GM10266 (cell line): ENCODE measurements at regions not wholly inside any gene's neighbourhood (a gene's known extent, or its start where the extent isn't known, plus 50 kb on each side); places are given as distances from the start of the nearest gene placed in this dataset.

Experiments
- DNase-seq: peaks from one replicate; pipeline ENCODE4 v3.0.0; 2012; ENCODE audit errors: extremely low spot score
- TF ChIP-seq, protein P1 (sequence below): IDR thresholded peaks from 2 replicates; pipeline ENCODE4 v1.5.1; 2012; ENCODE audit warnings: mild to moderate bottlenecking, low read depth; ENCODE audit not compliant: control insufficient read depth, insufficient read depth; ENCODE audit errors: missing control alignments

DNA sequence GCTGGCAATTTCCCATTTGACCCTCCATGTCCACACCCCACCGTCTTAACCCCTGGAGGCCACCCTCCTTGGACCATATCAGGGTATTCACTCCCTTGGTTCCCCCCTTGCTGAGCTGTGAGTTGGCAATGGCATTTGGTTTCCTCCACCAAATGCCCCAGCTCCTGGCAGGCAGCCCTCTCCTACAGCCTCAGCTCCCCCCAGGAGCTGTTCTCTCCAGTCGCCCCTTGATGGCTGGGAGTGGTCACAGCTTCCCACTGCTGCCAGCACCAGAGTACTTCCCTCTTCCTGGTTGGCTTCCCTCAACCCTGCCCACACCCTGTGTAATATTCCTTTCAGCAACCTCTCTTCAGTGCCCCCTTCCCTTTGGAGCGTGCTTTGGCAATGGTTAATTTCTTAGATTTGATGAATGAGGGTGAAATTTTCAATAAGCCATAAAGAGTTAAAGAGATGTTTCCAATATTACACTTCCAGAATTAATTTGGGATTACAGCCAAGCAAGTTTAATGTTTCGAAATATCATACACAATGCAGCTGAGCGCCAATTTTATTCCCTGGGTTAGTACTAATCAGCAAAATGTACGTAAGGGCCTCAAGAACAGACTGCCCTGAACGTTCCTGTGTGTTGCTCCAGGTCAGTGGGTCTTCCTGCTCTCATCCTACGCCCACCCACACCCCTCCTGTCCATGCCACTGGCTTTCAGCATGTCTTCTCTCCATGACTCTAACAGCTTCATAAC lies 207.1 kb upstream of the NFE2L3 start:
- no peak for DNase-seq
- TF ChIP-seq, protein P1, sequence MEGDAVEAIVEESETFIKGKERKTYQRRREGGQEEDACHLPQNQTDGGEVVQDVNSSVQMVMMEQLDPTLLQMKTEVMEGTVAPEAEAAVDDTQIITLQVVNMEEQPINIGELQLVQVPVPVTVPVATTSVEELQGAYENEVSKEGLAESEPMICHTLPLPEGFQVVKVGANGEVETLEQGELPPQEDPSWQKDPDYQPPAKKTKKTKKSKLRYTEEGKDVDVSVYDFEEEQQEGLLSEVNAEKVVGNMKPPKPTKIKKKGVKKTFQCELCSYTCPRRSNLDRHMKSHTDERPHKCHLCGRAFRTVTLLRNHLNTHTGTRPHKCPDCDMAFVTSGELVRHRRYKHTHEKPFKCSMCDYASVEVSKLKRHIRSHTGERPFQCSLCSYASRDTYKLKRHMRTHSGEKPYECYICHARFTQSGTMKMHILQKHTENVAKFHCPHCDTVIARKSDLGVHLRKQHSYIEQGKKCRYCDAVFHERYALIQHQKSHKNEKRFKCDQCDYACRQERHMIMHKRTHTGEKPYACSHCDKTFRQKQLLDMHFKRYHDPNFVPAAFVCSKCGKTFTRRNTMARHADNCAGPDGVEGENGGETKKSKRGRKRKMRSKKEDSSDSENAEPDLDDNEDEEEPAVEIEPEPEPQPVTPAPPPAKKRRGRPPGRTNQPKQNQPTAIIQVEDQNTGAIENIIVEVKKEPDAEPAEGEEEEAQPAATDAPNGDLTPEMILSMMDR = no peak

DNA sequence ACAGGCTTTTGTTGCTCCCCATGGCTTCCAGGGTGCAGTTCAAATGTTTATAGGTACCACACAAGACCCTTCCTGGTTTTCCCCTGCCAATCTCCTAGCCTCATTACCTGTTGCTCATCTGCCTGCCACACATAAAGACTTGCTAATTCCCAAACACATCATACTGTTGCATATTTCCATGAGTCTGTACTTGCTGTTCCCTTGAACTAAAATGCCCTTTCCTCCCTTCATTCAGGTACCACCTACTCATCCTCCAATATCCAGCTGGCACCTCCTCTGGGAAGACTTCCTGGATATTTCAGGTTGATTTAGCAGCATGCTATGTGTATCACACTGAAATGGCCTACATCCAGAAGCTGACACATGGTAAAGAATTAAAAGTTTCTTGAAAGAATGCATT lies 206.4 kb upstream of the NFE2L3 start:
- TF ChIP-seq, protein P1 = no peak
- DNase-seq = no peak

DNA sequence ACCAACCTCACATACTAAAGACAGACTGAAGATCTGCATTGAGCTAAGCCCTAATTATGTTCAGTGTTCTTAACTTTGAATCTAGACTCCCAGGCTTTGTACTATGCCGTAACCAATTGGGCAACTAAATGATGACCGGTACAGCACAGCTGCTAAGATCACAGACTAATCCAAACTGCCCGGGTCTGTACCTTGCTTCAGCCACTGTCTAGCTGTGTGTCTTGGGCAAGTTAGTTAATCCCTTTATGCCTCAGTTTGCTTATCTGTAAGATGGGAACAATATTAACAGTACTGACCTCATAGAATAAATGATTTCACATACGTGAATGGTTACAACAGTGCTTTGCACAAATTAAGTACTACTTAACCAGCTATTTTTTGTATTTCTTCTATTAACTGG lies 205.8 kb upstream of the NFE2L3 start:
- DNase-seq = no peak
- TF ChIP-seq, protein P1 = no peak

DNA sequence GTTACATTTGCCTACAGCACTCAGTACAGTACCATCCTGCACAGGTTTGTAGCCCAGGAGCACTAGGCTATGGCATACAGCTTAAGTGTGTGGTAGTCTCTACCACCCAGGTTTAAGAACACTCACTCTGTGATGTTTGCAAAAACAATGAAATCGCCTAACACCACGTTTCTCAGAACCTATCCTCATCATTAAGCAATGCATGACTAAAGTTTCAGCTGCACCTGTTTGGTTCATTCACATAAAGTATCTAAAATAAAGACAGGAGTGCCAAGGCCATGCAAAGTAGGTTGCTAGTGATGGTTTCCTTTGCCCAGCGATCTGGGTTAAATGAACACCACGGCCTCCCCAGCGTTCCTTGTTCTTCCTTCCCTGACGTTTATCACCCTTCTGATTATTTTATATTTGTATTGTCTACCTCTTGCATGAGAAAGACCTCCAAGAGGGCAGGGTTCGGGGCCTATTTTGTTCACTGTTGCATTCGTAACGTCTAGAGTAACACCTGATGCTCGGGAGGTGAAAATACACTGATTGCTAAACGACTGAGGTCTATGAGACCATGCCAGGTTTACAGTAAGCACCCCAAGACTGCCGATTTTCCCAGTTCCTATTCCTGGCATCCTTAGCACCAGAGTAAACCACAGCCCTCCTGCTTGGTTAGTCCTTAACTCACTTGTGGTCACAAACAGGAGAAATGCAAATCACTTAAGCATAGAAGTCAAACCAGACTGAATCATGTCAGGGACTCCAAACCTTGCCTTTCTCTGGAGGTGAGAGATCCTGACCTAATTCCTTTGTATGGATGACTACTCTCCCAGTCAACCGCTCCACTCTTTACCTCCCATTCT lies 204.1 kb upstream of the NFE2L3 start:
- no peak for DNase-seq
- TF ChIP-seq, protein P1 = no peak

DNA sequence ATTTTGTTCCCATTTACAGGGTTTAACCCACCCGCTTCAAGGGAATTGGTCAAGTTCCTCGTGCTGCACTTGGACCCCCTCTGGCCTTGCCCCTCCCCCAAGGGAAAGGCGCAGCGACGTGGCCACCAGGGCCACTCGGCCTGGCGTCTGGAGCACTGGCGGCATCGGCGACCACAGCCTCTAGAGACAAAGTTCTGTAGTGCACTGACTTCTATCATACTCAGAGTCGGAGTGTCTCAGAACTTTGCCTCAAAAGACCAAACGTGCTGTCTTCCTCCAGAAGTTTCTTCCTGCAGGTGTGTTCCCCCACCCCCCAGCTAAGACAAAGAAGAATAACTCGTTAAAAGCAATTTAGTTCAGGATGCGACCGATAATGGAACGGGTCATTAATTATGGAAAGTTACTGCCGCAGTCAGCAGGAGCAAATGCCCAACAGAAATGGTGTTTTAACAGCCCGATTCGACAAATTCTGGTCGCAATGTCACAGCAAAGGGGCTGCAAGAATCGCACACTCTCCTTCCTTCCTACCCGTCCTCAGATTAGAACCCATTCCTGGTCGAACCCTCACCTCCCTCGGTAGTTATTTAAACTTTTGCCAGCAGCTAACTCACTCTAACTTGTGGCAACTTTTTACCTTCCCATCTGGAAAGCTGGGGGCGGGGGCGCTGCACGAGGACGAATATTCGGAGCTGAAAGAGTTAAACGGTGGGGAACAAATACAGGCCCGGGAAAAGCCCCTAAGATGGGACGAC lies 202.1 kb upstream of the NFE2L3 start:
- DNase-seq = no peak
- TF ChIP-seq, protein P1 = no peak

DNA sequence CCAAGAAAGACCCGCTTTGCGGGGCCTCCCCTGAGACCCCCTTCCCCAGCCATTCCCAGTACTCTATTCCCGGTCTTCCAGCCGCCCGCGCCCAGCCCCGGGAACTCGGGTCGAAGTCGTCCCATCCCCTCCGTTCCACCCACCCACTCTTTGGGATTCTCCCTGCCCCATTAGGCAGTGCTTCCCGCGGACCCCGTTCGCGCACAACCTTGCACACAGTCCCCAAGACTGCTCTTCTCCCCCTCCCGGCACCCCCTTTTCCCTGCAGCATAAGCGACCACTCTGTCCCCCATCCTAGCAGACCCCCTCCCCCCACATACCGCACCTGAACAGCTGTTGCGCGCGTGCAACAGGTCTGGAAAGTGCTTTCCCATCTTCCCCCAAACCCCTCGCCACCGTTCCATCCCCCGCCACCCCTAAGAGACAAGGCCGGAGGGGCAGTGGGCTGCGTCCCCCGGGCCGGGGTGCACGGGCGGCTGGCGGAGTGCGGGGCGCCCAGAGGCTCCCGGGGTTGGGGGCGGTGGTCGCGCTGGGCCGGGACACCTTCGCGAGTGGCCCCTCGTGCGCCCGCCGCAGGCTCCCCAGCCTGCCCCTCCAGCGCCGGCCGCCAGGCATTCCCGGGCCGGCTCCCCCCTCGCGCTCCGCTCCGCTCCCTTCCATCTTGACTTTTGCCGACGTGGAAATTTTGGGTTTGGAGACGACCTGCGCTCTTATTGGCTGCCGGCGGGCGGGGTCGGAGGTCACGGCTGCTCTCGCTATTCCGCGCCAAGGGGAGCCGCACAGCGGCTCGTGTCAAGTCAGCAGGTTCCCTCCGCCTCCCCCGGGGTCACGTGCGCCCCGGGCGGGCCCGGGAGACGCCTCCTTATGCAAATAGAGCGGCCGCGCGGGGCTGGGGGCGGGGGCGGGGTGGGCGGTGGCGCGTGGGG lies 201.2 kb upstream of the NFE2L3 start:
- peak; percentile 95 for DNase-seq
- TF ChIP-seq, protein P1 = no peak
